HepG2 (cell line): ENCODE measurements at regions not wholly inside any gene's neighbourhood (a gene's known extent, or its start where the extent isn't known, plus 50 kb on each side); places are given as distances from the start of the nearest gene placed in this dataset.

Experiments used
- ATAC-seq: fragments of 200-7000 bp; cut with Tn5 transposase; 3 replicates; pipeline ENCODE4 v1.9.1; 2020; ENCODE audit warnings: mild to moderate bottlenecking, moderate library complexity
- BruUV-seq: library from RNA; stranded (reverse); fragments of 400-500 nt; replicated peaks from 2 replicates; lab custom pipeline; 2021; lab: Mats Ljungman, UMichigan
- CTCF ChIA-PET: fragments of 300-600 bp; formaldehyde crosslinking; extraction: SDS; loops from one replicate; lab custom pipeline; 2021; ENCODE audit warnings: low total read pairs, inconsistent platforms, low intra/inter-chr PET ratio; lab: Yijun Ruan, JAX
- POLR2A ChIA-PET: fragments of 350-600 bp; sonication (Branson Sonifier 250); formaldehyde crosslinking; loops from one replicate; lab custom pipeline; 2020; ENCODE audit warnings: antibody characterized with exemption, inconsistent platforms; lab: Yijun Ruan, JAX
- DNase-seq: peaks from one replicate; pipeline ENCODE4 v3.0.0-alpha.2; 2015; ENCODE audit warnings: low spot score
- FAIRE-seq: peaks from 3 replicates; lab custom pipeline; 2011; peaks lifted over from hg19 to GRCh38; lab: Jason Lieb, UNC
- H2AFZ ChIP-seq: one replicate; pipeline ENCODE4 v1.6.1; 2011; ENCODE audit warnings: low read length, inconsistent platforms
- H3K27ac ChIP-seq: fragments of 300-600 bp; 3 replicates; pipeline ENCODE4 v1.8.0; 2011; ENCODE audit warnings: mixed run types, mild to moderate bottlenecking, mixed read lengths, low read length, inconsistent platforms; ENCODE audit not compliant: insufficient read depth; ENCODE audit errors: extremely low read length
- H3K27me3 ChIP-seq, 2 experiments: fragments of 200-600 bp in 1 of 2; 2 replicates in 1 of 2; 3 replicates in 1 of 2; pipeline versions ENCODE4 v1.6.0 to v1.8.0; 2011; ENCODE audit warnings: low read length in 2 of 2, mild to moderate bottlenecking in 2 of 2, moderate library complexity in 2 of 2, inconsistent platforms in 1 of 2; ENCODE audit not compliant: insufficient read depth in 2 of 2, control insufficient read depth in 1 of 2
- H3K36me3 ChIP-seq, 2 experiments: fragments of 200-600 bp in 1 of 2; replicated peaks in 1 of 2; 2 replicates in 1 of 2; 3 replicates in 1 of 2; pipeline versions ENCODE4 v1.5.1 to v1.8.0; 2011; ENCODE audit warnings: low read length in 2 of 2, inconsistent platforms in 1 of 2; ENCODE audit not compliant: insufficient read depth in 2 of 2, control insufficient read depth in 1 of 2
- H3K4me1 ChIP-seq: 2 replicates; pipeline ENCODE4 v1.5.1; 2012; ENCODE audit warnings: low read length, inconsistent platforms; ENCODE audit not compliant: insufficient read depth
- H3K4me2 ChIP-seq: 2 replicates; pipeline ENCODE4 v1.6.0; 2011; ENCODE audit warnings: low read depth, low read length, inconsistent platforms
- H3K4me3 ChIP-seq, 3 experiments: fragments of 200-600 bp in 1 of 3; sonication (generic), shearing (Covaris generic) in 1 of 3; replicated peaks in 1 of 3; 2 replicates each; pipeline ENCODE4 v1.5.1; 2011 to 2016; ENCODE audit warnings: low read length in 3 of 3, inconsistent platforms in 2 of 3, low read depth in 2 of 3, mild to moderate bottlenecking in 2 of 3, control low read depth in 1 of 3, mixed read lengths in 1 of 3; ENCODE audit not compliant: insufficient read depth in 1 of 3
- H3K79me2 ChIP-seq: one replicate; pipeline ENCODE4 v1.6.1; 2011; ENCODE audit warnings: low read length, inconsistent platforms; ENCODE audit not compliant: insufficient read depth
- H3K9ac ChIP-seq: 2 replicates; pipeline ENCODE4 v1.6.0; 2011; ENCODE audit warnings: mild to moderate bottlenecking, low read depth, low read length, inconsistent platforms; ENCODE audit not compliant: insufficient read depth
- H3K9me3 ChIP-seq: 2 replicates; pipeline ENCODE4 v1.5.1; 2012; ENCODE audit warnings: mild to moderate bottlenecking, low read length
- H4K20me1 ChIP-seq: 2 replicates; pipeline ENCODE4 v1.6.0; 2011; ENCODE audit warnings: inconsistent platforms, mild to moderate bottlenecking, low read length, moderate library complexity; ENCODE audit not compliant: insufficient read depth
- ATRX ChIP-seq: sonication (generic); formaldehyde crosslinking; IDR thresholded peaks from 2 replicates; pipeline ENCODE4 v1.4.0; 2020; ENCODE audit warnings: missing genetic modification reagents, borderline replicate concordance
- CBFB ChIP-seq: sonication (generic); formaldehyde crosslinking; IDR thresholded peaks from 2 replicates; pipeline ENCODE4 v1.4.0; 2020; ENCODE audit warnings: missing genetic modification reagents
- IKZF4 ChIP-seq: sonication (generic); formaldehyde crosslinking; IDR thresholded peaks from 2 replicates; pipeline ENCODE4 v1.5.1; 2020; ENCODE audit warnings: borderline replicate concordance, mild to moderate bottlenecking, low read depth, missing genetic modification reagents; ENCODE audit errors: not compliant biosample characterization
- JUNB ChIP-seq: sonication (generic); formaldehyde crosslinking; IDR thresholded peaks from 2 replicates; pipeline ENCODE4 v1.8.0; 2022; ENCODE audit warnings: missing genetic modification reagents, mild to moderate bottlenecking, borderline replicate concordance
- ZNF264 ChIP-seq: sonication (generic); formaldehyde crosslinking; IDR thresholded peaks from 2 replicates; pipeline ENCODE4 v1.4.0; 2020; ENCODE audit warnings: missing genetic modification reagents
- ZNF335 ChIP-seq: sonication (generic); formaldehyde crosslinking; IDR thresholded peaks from 2 replicates; pipeline ENCODE4 v1.4.0; 2020; ENCODE audit warnings: missing genetic modification reagents
- ZNF569 ChIP-seq: sonication (generic); formaldehyde crosslinking; IDR thresholded peaks from 2 replicates; pipeline ENCODE4 v1.5.0; 2020; ENCODE audit warnings: mild to moderate bottlenecking, missing genetic modification reagents, moderate library complexity, borderline replicate concordance
- WGBS: methylation state at CpG from one replicate; pipeline ENCODE4 v1.1.6; 2017; ENCODE audit warnings: low lambda C conversion rate; 5-methylcytosine and 5-hydroxymethylcytosine counted together
- in situ Hi-C: cut with HindIII; loops from 2 replicates; pipeline ENCODE4 v1.10.0; 2017; ENCODE audit warnings: low pct_unique_long_range_greater_than_20kb; ENCODE audit not compliant: extremely low pct_ligation_motif_present
- intact Hi-C: fragments of 100-400 bp; cut with micrococcal nuclease; formaldehyde crosslinking; loops from one replicate; pipeline ENCODE4 v1.10.0; 2022; ENCODE audit not compliant: unreplicated experiment
- TF ChIP-seq, protein P1 (sequence below): sonication (generic); formaldehyde crosslinking; conservative IDR thresholded peaks from 2 replicates; pipeline ENCODE4 v1.4.0; 2020; ENCODE audit warnings: missing genetic modification reagents
- TF ChIP-seq, protein P2 (sequence below): sonication (generic); formaldehyde crosslinking; IDR thresholded peaks from 2 replicates; pipeline ENCODE4 v1.4.0; 2020; ENCODE audit warnings: missing genetic modification reagents

DNA sequence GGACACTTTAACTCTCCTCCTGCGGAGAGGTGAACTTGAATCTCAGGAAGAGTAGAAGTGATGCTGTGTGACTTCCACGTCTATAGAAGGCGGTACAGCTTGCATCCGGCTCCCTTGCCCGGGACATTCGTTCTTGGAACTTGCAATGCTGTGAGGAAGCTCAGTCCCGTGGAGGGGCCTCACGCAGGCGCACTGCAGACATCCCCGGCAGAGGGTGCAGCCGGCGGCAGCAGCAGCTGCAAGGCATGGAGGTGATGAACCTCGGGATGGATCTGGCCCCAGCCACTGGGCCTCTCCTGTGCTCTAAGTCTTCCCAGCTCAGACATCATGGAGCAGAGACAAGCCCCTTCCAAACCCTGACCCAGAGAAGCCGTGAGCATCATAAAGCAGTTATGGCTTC is 61.8 kb upstream of the SOD1 start:
- Histone ChIP-seq H3K79me2 (no peaks in the 10 kb centered on the region), H3K4me2 (no peak overlapping the region), H3K4me3 (no peak overlapping the region), H3K4me1 (peaks cover 5% of the 10 kb centered on the region), H3K9ac (no peak overlapping the region), H2AFZ (no peak overlapping the region), H3K27ac (no peak overlapping the region), H3K27me3 (no peaks in the 10 kb centered on the region), H3K9me3 (no peaks in the 10 kb centered on the region), H3K36me3 (no peaks in the 10 kb centered on the region), H4K20me1 (no peaks in the 10 kb centered on the region)
- FAIRE-seq (no peak), ATAC-seq (peak; percentile 69), DNase-seq (no peak)
- 37% methylated on average over 7 of the region's 14 CpGs for WGBS
- TF ChIP-seq ZNF569 (CRISPR knock-in tag) (no peak), ZNF264 (no peak), ATRX (CRISPR knock-in tag) (no peak), JUNB (CRISPR knock-in tag) (no peak), CBFB (CRISPR knock-in tag) (no peak), ZNF335 (CRISPR knock-in tag) (no peak), IKZF4 (CRISPR knock-in tag) (no peak)
- TF ChIP-seq, protein P1, sequence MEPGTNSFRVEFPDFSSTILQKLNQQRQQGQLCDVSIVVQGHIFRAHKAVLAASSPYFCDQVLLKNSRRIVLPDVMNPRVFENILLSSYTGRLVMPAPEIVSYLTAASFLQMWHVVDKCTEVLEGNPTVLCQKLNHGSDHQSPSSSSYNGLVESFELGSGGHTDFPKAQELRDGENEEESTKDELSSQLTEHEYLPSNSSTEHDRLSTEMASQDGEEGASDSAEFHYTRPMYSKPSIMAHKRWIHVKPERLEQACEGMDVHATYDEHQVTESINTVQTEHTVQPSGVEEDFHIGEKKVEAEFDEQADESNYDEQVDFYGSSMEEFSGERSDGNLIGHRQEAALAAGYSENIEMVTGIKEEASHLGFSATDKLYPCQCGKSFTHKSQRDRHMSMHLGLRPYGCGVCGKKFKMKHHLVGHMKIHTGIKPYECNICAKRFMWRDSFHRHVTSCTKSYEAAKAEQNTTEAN (CRISPR knock-in tag): no peak
- TF ChIP-seq, protein P2, sequence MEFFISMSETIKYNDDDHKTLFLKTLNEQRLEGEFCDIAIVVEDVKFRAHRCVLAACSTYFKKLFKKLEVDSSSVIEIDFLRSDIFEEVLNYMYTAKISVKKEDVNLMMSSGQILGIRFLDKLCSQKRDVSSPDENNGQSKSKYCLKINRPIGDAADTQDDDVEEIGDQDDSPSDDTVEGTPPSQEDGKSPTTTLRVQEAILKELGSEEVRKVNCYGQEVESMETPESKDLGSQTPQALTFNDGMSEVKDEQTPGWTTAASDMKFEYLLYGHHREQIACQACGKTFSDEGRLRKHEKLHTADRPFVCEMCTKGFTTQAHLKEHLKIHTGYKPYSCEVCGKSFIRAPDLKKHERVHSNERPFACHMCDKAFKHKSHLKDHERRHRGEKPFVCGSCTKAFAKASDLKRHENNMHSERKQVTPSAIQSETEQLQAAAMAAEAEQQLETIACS (CRISPR knock-in tag): no peak
- BruUV-seq: no TSS peak
- CTCF ChIA-PET: no interaction called here
- intact Hi-C loops (no loop called here), in situ Hi-C loops (no loop called here)
- POLR2A ChIA-PET: no interaction called here
